Lung (tissue), 11 donors: ENCODE measurements at regions not wholly inside any gene's neighbourhood (a gene's known extent, or its start where the extent isn't known, plus 50 kb on each side); places are given as distances from the start of the nearest gene placed in this dataset.

Experiments used
- ATAC-seq: fragments of 200-7000 bp; cut with Tn5 transposase; one replicate; pipeline ENCODE4 v1.9.1; 2020; ENCODE audit warnings: moderate number of reproducible peaks; ENCODE audit not compliant: insufficient read depth, low FRiP score
- DNase-seq, 3 donors: peaks; one replicate each; pipeline ENCODE4 v3.0.0-alpha.2; 2013 to 2017
- H3K27ac ChIP-seq, 2 donors: one replicate each; pipeline ENCODE4 v1.5.1; 2013; ENCODE audit warnings: mild to moderate bottlenecking in 2 of 2, moderate library complexity in 2 of 2, control low read depth in 1 of 2, inconsistent platforms in 1 of 2, low read depth in 1 of 2, low read length in 1 of 2
- H3K27me3 ChIP-seq, 3 donors: one replicate each; pipeline ENCODE4 v1.5.1; 2013; ENCODE audit warnings: low read length in 2 of 3; ENCODE audit not compliant: control insufficient read depth in 3 of 3, insufficient read depth in 3 of 3
- H3K36me3 ChIP-seq, 4 donors: one replicate each; pipeline ENCODE4 v1.5.1; 2013; ENCODE audit warnings: low read length in 4 of 4, mild to moderate bottlenecking in 1 of 4, moderate library complexity in 1 of 4; ENCODE audit not compliant: control insufficient read depth in 4 of 4, insufficient read depth in 4 of 4
- H3K4me1 ChIP-seq, 5 donors: one replicate each; pipeline ENCODE4 v1.5.1; 2013; ENCODE audit warnings: low read length in 5 of 5, mild to moderate bottlenecking in 2 of 5, moderate library complexity in 1 of 5; ENCODE audit not compliant: control insufficient read depth in 5 of 5, insufficient read depth in 5 of 5
- H3K4me3 ChIP-seq: one replicate; pipeline ENCODE4 v1.5.1; 2013; ENCODE audit warnings: mild to moderate bottlenecking, control low read depth, moderate library complexity
- H3K9ac ChIP-seq, 2 donors: one replicate each; pipeline ENCODE4 v1.5.1; 2013; ENCODE audit warnings: low read length in 2 of 2, control low read depth in 1 of 2; ENCODE audit not compliant: insufficient read depth in 1 of 2
- H3K9me3 ChIP-seq, 4 donors: one replicate each; pipeline ENCODE4 v1.5.1; 2013; ENCODE audit warnings: low read length in 3 of 4, mild to moderate bottlenecking in 1 of 4, moderate library complexity in 1 of 4; ENCODE audit not compliant: control insufficient read depth in 4 of 4, insufficient read depth in 3 of 4
- WGBS, 2 donors: extraction: QIAGEN DNeasy Blood & Tissue Kit; methylation state at CpG; one replicate each; pipeline ENCODE4 v1.1.7; 2013; 5-methylcytosine and 5-hydroxymethylcytosine counted together
- TF ChIP-seq, protein P1 (sequence below): IDR thresholded peaks from 2 replicates; pipeline ENCODE4 v1.5.1; 2012; ENCODE audit warnings: mild to moderate bottlenecking; ENCODE audit errors: control extremely low read depth, extremely low read depth
- donor health status: control.
- donor health status: control.
- donor health status: Bipolar disorder and iron deficiency.
- donor health status: healthy.
- donor health status: DM: yes; HTN: yes; CAD: no.

DNA sequence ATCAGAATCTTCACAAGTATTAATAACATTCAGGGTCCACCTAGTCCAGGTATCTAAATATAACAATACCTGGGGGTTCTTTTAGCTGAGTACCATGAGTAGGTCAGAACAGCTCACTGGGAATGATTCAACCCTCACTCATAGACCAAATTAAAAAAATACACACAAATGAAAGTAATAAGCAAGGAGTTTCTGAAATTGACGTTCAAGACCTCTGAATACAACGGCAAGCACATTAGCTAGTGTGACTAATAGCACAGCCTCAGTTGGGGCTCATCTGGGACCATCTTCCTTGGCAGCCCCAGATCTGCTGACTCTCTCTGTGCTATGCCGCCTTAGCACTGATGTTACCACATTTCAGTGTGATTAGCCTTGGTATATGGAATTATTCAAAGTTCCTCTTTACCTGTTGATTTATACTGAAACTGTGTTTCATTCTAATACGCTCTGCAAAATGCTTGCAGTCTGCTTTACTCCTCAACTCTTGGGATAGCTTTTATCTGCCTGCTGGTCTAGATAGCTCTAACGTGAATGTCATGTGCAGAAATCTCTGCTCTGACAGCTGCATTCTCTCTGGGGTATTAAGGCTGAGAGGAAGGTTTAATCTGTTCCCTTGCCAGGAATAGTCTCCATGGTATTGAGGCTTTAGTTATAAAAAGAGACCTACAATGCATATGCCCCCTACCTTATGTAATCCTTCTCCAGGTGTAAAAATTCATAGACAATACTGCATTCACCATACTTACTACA, 153.3 kb downstream of the METTL4 start:
- no peak for ATAC-seq
- TF ChIP-seq, protein P1, sequence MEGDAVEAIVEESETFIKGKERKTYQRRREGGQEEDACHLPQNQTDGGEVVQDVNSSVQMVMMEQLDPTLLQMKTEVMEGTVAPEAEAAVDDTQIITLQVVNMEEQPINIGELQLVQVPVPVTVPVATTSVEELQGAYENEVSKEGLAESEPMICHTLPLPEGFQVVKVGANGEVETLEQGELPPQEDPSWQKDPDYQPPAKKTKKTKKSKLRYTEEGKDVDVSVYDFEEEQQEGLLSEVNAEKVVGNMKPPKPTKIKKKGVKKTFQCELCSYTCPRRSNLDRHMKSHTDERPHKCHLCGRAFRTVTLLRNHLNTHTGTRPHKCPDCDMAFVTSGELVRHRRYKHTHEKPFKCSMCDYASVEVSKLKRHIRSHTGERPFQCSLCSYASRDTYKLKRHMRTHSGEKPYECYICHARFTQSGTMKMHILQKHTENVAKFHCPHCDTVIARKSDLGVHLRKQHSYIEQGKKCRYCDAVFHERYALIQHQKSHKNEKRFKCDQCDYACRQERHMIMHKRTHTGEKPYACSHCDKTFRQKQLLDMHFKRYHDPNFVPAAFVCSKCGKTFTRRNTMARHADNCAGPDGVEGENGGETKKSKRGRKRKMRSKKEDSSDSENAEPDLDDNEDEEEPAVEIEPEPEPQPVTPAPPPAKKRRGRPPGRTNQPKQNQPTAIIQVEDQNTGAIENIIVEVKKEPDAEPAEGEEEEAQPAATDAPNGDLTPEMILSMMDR, result no peak
- Histone ChIP-seq H3K4me3 (no peak overlapping the region), H3K27me3 (no peaks in the 10 kb centered on the region), H3K36me3 (no peaks in the 10 kb centered on the region), H3K9ac (no peak overlapping the region), H3K4me1 (no peaks in the 10 kb centered on the region), H3K27ac (no peak overlapping the region), H3K9me3 (peaks cover 0 to 2% (median 0%) of the 10 kb centered on the region in 4 donors)
- WGBS, 2 donors, result 76 to 85% methylated on average over 5 of the region's 5 CpGs
- no peak for DNase-seq

DNA sequence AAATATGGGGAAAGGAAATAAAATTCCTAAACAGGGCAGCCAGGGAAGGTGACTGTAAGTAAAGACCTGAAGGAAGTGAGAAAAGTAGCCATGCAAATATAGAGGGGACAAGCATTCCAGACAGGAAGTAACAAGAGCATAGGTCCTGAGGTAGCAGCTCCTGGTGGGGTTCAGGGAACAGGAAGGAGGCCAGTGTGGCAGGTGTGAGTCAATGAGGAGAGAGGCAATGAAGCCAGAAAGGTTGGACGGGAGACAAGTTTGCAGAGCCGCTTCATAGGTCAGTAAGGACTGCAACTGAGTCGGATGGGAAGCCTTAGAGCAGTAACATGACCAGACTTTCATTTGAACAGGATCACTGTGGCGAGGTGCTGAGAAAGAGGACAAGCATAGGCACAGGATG, 150.9 kb downstream of the METTL4 start:
- ATAC-seq (no peak), DNase-seq (no peak)
- Histone ChIP-seq H3K4me3 (no peak overlapping the region), H3K27ac (no peak overlapping the region), H3K27me3 (no peaks in the 10 kb centered on the region), H3K9ac (no peak overlapping the region), H3K4me1 (no peaks in the 10 kb centered on the region), H3K36me3 (no peaks in the 10 kb centered on the region), H3K9me3 (peaks cover 0 to 2% (median 0%) of the 10 kb centered on the region in 4 donors)
- TF ChIP-seq, protein P1, result no peak
- 83 to 90% methylated on average over 4 of the region's 4 CpGs for WGBS, 2 donors

DNA sequence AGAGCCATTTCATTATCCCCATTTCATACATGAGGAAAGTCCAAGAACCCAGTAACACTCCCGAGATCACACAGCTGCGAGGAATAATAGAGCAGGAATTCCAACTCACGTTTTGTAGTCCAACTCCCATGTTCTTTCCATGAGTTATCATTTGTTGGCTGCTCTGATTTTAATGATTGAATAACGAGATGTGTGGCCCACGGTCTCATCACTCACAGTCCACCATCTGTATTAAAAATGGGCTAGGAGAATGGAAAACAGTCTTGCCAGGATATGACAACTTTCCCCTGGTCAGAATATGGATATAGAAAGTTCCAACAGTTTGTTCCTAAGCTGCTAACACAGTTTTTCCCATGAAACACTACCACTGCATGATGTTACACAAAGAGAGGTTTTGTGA, 147.5 kb downstream of the METTL4 start:
- H3K27me3 ChIP-seq, result no peaks in the 10 kb centered on the region
- no peak overlapping the region for H3K27ac ChIP-seq
- 73 to 84% methylated on average over 5 of the region's 5 CpGs for WGBS, 2 donors
- no peaks in the 10 kb centered on the region for H3K36me3 ChIP-seq
- H3K4me1 ChIP-seq, result no peaks in the 10 kb centered on the region
- H3K4me3 ChIP-seq, result no peak overlapping the region
- TF ChIP-seq, protein P1, result no peak
- H3K9me3 ChIP-seq, result peaks cover 0 to under 1% (median 0%) of the 10 kb centered on the region in 4 donors
- H3K9ac ChIP-seq, result no peak overlapping the region
- DNase-seq, result no peak
- ATAC-seq, result no peak

DNA sequence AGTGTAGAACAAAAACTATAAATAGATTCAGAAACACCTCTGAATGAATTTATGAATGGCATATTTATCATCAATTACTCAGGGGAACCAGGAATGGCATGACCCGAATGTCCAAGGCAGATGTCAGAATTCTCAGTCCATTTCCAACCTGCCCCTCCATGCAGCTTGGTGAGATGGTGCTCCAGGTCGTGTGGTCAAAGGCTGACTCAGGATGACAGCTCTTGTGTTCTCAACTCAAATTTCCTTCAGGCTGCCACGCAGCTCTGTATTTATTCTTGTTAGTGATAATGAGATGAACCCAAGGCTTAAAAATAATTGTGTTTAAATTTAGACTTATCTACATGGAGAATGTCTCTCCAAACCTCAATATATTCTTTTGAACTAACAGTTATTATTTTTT, 146.9 kb downstream of the METTL4 start:
- TF ChIP-seq, protein P1, result no peak
- WGBS, 2 donors, result 62 to 67% methylated on average over 3 of the region's 3 CpGs
- no peak for DNase-seq
- no peak overlapping the region for H3K9ac ChIP-seq
- no peaks in the 10 kb centered on the region for H3K4me1 ChIP-seq
- no peak for ATAC-seq
- H3K27me3 ChIP-seq, result no peaks in the 10 kb centered on the region
- H3K36me3 ChIP-seq, result no peaks in the 10 kb centered on the region
- H3K9me3 ChIP-seq, result peaks cover 0 to 5% (median 0%) of the 10 kb centered on the region in 4 donors
- no peak overlapping the region for H3K4me3 ChIP-seq
- no peak overlapping the region for H3K27ac ChIP-seq
